NCI-H2196 (cell line): ENCODE measurements at regions not wholly inside any gene's neighbourhood (a gene's known extent, or its start where the extent isn't known, plus 50 kb on each side); places are given as distances from the start of the nearest gene placed in this dataset.

ENCODE experiments used
- DNase-seq: peaks from one replicate; lab custom pipeline; 2025; ENCODE audit not compliant: unreplicated experiment; lab: John Stamatoyannopoulos, UW

DNA sequence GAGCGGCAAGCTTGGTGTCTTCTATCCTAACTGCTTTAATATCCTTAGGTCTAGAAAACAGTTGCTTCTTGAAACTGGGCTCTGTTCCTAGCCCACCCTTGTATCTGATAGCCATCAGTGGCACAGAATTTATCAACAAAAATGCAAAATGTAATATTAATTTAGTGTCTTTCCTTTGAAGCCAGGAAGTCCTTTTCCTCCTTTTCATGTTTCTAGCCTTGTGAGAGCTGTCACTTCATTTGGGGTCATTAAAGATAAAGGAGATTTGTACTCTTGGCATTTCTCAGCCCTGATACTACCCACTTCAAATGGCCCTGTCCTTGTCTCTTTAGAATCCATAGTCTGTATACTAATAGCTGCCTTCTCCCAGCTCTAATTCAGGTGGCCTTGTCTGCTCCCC lies 111.0 kb downstream of the GAS1 start:
- DNase-seq, result no peak

DNA sequence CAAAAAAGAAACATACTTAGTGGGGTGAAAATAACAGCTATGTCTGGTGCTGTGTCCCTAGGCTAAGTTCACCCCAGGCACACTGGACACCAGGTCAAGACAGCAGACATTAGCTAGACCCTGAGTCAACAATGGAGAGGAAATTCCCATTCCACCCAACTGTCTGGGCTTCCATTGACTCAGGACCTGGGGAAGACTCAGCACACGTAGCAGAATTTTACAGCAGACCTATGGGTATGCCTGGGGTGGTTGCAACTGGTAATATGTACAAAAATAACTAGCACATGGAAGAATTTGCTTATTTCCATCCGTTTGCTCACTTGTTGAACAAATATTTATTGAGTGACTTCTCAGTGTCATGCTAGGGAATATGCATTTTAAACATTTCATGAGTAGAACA lies 117.0 kb downstream of the GAS1 start:
- DNase-seq, result no peak

DNA sequence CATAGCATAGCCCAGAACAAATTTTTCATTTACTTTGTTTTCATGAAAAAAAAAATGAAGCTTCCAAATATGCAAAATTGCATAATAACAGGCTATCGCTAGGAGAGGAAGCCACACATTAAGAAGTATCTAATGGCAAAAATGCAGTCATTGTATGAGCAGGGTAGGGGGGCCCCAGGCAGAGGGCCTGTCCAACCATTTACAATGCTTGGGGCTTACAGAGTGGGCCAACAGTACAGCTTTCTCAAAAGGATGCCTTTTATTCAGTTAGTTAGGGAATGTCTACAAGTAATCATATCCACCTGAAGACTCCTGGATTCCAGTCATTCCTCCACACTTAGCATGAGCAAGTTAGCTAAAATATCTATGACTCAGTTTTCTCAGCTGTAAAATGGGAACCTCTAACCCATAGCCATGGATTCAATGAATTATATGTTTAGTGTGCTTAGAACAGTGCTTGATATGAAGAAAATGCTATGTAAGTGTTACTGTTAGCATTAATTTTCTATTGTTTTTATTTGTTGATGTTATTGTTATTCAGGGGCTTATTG lies 117.7 kb downstream of the GAS1 start:
- no peak for DNase-seq

DNA sequence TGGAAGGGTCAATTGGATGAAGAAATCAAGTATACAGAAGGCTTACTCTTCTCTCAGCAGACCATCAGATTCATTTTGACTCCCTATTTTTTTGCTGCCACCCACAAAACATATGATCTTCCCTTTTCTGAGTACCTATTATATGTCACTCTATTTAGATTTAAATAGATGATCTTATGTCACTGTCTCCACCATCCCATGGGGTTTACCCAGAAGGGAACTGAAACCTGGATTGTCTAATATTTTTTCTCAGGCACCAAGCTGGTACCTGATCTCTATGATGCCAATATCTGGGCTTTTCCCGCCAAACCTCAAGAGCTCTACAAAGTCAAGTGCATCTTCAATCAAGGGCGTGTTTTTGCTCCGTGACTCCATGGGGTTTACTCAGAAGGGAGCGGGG lies 118.7 kb downstream of the GAS1 start:
- DNase-seq, result no peak

DNA sequence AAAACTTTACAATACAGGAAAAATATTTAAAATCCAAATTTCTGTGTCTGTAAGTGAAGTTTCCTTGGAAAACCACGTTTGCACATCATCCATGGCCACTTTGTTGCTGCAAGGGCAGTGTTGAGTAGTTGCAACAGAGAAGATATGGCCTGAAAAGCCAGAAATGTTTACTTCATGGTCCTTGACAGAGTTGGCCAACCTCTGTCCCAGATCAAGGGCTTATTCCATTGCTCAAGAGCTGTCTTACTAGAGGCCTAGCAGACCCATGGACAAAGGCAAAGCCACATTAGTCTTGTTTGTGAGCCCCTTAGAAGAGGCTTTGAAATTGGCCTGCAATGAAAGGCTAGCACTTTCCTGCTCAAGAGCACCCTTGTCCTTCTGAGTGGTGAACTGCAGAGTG lies 119.4 kb downstream of the GAS1 start:
- no peak for DNase-seq

DNA sequence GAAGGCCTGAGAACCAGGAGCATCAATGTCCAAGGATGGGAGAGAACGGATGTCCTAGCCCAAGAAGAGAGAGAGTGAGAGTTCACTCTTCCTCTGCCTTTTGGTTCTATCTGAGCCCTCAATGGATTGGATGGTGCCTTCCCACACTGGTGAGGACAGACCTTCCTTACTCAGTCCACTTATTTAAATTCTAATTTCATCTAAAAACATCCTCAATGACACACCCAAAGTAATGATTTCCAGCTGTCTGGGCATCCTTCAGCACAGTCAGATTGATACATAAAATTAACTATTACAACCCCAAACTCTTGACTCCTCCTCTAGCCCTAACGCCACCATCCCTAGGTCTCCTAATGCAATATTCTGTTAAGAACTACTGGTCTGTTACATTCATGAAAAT lies 122.0 kb downstream of the GAS1 start:
- DNase-seq, result no peak

DNA sequence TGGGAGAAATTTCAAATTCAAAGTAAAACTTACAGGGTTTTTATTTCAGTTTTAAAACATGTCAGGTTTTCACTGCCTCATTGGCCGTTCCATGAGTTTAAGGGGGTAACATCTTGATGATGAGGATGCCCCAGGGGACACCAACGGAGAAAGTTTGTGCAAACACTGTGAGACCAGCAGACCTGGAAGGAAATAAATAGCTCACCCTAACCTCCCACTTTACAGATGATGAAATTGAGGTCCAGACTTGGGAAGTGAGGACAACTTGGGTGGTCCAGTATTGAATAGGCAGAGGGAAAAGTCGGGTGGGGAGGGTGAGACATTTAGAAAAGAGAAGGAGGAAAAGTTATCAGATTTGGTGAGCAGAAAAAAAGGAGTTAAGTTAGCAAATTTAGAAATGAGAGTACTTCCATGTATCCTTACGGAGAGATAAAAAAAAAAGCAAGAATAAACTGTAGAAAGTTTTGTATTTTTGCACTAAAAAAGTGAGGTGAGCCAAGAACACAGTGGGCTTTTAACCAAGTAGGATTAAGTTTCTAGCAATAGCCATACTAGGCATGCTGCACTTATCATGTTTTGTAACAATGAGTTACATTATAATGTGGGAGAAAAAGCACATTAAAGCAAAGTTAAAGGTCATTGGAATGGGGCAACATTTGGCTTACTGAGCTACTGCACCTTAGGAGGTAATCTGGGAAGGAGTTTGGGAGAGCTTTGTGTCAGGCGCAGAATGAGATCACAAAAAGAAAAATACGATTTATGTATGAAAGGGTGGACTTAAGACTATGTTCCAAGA lies 125.1 kb downstream of the GAS1 start:
- DNase-seq, result no peak

DNA sequence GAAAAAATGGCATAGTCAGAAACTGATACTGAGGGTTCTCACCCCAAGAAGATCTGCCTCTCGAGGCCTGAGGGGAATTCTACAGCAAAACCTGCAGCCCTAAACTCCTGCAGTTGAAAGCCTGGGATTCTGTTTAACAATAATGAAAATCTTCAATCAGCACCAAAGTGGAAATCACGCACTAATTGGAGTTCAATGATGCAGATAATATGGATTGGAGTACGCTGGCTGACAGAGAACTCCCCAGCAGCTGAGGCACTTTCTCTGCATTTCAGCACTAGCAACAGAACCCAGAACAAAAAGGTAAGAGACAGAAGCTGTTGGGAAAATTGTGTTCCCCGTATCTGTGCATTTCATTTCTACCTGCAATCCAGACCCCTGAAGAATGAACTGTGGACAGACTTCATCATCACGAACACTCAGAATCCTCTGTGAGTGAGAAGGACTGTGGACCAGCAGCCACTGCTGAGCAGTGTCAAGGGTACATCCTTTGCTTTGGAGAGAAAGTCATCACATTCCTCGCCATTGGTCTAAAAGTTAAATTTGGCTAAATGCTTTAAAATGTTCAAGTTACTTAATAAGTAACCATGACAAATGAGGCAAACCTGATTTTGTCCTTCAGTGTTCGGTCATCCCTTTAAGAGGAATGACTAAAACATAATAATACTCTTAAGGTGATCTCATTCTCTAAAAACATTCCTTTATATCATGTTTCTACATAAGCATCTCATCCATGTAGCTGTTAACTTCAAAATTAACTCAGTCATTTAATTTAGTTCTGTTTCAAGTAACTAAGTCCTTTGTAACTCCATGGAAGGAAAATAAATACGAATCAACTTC lies 126.1 kb downstream of the GAS1 start:
- DNase-seq, result no peak

DNA sequence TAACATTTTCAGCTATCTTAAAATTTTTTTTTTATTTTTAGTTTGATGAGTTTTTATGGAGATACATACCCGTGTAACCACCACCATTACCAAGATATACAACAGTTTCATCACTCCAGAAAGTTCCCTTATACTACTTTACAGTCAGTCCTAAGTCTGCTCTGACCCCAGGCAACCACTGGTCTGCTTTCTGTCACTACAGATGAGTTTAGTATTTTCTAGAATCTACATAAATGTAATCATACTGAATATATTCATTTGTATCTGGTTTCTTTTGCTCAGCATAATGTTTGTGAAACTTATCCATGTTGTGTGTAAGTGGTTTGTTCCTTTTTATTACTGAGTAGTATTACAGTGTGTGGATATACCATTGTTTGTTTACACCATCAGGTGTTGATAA lies 127.8 kb downstream of the GAS1 start:
- DNase-seq, result no peak

DNA sequence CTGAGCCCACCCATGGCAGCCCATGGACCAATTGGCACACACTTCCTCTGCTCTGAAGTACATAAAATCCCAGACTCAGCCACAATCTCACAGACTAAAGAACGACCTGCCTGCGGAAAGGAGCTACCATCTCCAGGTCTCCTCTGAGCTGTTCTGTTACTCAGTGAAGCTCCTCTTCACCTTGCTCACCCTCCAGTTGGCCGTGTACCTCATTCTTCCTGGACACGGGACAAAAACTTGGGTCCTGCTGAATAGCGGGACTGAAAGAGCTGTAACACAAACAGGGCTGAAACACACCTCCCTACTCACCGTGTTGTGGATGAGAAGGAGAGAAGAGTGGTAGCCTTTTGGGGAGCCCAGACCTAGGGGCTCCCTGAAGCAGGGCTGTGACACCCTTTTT lies 128.7 kb downstream of the GAS1 start:
- no peak for DNase-seq

DNA sequence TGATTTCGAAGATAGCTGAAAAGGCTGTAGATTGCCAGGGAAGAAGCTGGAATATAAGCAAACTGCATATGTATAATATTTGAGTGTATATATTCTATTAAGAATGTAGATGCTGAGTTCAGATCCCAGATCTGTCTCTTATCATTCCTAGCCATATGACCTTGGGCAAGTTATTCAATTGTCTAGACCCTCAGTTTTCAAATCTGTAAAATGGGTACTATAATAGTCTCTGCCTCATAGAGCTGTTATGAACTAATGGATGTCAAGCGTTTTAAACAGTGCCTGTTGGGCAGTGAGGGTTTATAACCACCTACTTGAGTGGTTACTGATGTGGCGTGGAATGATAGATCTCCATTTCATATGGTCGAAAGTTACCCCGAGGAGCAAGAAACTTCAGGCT lies 130.4 kb downstream of the GAS1 start:
- DNase-seq, result no peak

DNA sequence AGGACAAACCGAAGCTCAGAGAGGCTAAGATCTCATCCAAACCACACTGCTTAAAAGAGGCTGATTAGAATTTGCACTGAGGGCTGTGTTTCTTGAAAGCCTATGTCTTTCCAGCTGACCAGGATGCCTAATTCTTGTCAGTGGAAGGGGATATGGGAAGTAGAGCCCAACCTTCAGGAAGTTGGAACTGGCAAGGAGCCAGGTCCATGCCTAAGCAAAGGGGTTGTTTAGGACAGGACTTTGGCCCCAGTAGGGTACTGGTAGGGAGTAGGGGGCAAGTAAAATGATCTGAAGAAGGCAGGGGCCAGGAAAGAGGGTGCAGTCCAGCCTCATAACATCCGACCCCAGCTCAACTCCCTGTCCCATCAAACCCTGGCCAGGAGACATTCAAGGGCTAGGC lies 130.9 kb downstream of the GAS1 start:
- DNase-seq, result no peak

DNA sequence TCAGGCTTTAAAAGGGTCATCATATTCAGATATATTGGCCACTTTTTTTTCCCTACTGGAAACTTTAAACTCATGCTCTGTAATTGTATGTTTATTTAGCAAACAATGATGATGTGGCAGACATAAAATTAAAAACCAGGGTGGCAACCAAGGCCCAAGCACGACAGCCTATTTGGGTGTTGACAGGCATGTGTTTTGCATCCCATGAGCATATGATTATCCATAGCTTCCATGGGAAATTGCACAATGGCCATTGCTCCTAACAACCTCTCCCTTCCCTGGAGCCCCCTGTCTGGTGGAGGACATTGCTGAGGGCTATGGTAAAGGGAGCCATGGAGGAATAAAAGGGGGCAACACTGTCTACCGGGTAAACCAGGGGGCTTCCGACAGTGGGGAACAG lies 134.7 kb downstream of the GAS1 start:
- DNase-seq, result no peak

DNA sequence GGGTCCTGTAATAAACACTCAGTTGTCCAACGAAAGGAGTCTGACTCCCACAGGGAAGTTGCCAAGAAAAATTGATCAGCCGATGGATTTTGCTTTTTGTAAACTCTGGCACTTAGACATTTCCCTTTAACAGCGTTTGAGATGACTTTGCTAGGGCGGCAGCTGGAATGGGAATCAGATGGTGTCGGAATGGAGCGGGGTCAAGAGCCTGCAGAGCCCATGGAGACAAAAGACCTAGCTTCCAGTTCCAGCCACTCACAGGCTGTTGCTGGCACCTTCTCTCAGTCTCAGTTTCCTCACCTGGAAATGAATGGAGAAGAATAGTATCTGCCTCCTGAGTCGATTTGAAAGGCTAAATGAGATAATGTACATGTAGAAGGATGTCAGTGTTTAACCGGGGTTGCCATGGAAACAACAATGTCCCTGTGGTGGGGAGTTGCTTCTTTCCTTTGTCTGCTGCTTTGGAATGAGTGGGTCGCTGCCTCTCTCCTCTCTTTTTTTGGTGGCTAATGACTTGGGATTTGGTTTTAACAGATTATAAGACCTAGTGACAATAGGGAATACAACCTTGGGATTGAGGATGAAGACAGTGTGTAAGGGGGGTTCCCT lies 137.4 kb downstream of the GAS1 start:
- DNase-seq, result no peak

DNA sequence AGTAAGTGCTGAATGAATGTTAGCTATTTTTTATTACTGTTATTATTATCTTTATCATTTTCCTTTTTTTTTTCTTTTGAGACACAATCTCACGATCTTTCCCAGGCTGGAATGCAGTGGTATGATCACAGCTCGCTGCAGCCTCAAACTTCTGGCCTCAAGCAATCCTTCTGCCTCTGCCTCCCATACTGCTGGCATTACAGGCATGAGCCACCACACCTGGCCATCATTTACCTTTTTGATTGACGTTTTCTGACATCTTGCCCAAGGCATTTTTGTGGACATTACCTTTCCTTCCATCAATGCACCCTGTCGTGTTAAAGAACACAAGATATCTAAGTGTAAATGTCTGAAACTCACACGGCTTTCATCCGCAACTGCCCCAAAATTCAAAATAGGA lies 138.2 kb downstream of the GAS1 start:
- no peak for DNase-seq

DNA sequence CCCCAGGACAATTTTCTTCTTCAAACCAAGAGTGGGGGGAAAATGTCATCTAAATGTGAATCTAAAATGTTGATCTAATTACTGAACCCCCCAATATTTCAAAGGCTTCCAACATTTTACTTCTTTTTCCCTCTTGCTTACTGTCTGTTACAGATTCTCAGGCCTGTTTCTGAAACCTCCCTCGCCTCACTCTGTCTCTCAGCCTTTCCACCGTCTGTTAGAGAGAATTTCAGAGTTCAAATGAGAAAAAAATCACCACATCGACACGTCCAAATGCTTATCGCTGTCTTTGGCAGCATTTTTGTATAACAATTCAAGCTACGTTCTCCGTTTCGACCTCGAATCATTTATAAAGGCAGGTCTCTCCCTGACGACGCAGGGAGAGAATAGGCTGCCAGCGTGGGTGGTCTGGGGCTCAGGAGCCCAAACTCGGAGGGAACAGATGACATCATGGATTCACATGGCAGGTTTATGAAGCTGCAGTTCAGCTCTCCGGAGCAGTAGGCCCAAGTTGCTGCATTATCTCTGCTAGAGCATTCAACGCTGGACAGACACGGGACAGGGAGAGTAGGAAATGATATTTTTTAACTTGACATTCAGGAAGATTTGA lies 139.8 kb downstream of the GAS1 start:
- no peak for DNase-seq

DNA sequence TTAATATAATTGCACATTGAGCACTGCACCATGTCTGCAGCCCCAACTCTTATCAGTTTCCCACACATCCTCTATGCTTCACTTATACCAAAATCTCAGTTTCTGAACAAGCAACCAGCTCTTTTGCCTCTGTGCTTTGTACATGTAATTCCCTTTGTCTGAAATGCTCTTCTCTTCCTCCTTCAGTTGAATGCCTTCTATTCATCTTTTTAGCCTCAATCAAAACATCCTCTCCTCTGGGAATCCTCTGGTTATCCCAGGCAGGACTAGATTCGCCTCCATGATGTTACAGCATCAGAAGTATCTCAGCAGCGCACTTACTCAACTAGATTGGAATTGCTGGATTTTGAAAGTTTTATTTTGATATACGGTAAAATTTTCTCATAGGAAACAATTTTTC lies 143.3 kb downstream of the GAS1 start:
- no peak for DNase-seq

DNA sequence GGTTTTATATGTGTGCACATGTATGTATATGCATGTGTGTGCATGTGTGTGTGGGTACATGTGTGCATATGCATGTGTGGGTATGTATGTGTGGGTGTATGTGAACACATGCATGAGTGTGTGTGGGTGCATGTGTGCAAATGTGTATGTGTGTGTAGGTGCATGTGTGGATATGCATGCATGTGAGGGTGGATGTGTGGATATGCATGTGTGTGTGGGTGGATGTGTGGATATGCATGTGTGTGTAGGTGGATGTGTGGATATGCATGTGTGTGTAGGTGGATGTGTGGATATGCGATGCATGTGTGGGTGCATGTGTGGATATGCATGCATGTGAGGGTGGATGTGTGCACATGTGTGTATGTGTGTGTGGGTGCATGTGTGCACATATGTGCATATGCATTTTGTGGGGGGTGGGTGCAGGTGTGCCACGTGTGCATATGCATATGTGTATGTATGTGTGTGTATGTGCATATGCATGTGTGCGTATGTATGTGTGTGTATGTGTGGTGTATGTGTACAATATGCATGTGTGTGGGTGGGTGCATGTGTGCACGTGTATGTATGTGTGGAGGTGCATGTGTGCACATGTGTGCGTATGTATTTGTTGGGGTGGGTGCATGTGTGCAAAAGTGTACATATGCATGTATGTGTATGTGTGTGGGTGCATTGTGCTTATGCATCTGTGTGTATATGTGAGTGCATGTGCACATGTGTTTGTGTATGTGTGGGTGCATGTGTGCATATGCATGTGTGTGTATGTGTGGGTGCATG lies 144.2 kb downstream of the GAS1 start:
- DNase-seq, result no peak

DNA sequence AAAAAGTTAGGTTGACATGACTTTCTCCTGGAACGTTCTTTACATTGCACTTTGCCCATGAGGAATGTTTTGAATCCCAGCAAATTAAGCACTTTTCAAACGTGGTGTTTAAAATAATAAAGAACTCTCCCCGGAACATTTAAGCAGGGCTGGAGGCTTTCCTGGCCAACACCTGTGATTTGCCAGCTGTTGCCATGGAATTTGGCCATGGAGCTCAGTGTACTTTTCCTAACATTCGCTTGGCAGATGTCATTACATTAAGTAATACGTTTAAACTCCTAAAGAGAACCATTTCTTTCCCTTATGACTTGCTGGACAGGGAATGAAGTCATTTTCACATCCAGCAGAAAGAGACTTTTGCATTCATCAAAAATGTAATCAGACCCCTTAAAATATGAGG lies 146.1 kb downstream of the GAS1 start:
- no peak for DNase-seq

DNA sequence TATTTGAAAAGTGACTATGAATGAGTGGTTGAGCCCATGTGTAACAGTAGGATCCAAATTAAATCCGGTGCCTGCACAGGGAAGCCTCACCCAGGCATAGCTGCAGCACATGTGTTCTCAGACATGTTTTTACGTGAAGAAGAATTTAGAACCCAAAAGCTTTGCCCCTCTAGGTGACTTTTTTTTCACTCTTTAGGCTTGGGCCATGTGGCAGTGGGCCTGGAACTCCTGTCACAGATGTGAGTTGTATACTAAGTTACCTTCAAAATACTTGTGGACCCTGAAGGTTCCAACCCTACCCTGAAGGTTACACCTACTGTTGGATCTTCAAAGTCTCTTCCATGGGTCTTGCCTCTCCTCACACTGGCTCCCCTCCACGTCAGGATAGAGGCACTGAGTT lies 146.6 kb downstream of the GAS1 start:
- no peak for DNase-seq

DNA sequence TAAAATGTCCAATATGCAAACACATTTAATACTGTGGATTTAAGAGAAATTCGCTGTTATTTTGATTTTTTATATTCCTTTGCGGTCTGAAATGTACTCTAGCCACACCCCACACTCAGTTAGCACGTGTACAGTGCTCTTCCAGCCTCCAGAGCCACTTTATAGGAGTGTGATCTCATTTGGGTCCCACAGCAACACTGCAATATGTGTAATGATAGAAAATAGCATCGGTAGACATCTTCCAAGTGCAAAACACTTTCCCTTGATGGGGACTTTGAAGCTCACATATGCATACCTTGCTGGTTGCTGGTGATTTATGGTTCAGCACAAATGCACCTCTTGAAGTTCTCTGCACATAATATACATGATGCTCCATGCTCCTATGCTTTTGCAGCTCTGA lies 148.3 kb downstream of the GAS1 start:
- DNase-seq, result no peak
